T-helper 17 cell (primary cell): ENCODE measurements at regions not wholly inside any gene's neighbourhood (a gene's known extent, or its start where the extent isn't known, plus 50 kb on each side); places are given as distances from the start of the nearest gene placed in this dataset.

ENCODE experiments used
- ATAC-seq: fragments of 150-1000 bp; cut with Tn5 transposase; 2 replicates; pipeline ENCODE4 v1.10.0; 2021; ENCODE audit warnings: mild to moderate bottlenecking, moderate library complexity
- DNase-seq, 3 donors: peaks; one replicate each; pipeline versions ENCODE4 v3.0.0 to v3.0.0-alpha.2; 2020 to 2021
- H3K9me3 ChIP-seq: one replicate; pipeline ENCODE4 v1.7.0; 2013; ENCODE audit warnings: low read length, mild to moderate bottlenecking; ENCODE audit not compliant: control insufficient read depth, poor library complexity, severe bottlenecking
- H3K27ac Mint-ChIP-seq: one replicate; pipeline ENCODE4 v1.8.0; 2022; ENCODE audit warnings: mild to moderate bottlenecking, moderate library complexity, mixed read lengths
- H3K27me3 Mint-ChIP-seq: one replicate; pipeline ENCODE4 v1.8.0; 2022; ENCODE audit warnings: mixed read lengths
- H3K36me3 Mint-ChIP-seq: one replicate; pipeline ENCODE4 v1.8.0; 2022; ENCODE audit warnings: low read depth, mixed read lengths
- H3K4me1 Mint-ChIP-seq: one replicate; pipeline ENCODE4 v1.8.0; 2022; ENCODE audit warnings: mild to moderate bottlenecking, mixed read lengths
- H3K4me3 Mint-ChIP-seq: one replicate; pipeline ENCODE4 v1.8.0; 2022; ENCODE audit warnings: mild to moderate bottlenecking, moderate library complexity, mixed read lengths

GRCh38 chr4:123110685-123111084 is 188.3 kb upstream of the NUDT6 start:
- Mint-ChIP-seq H3K27me3 (no peaks in the 10 kb centered on the region), H3K27ac (no peak overlapping the region), H3K36me3 (no peaks in the 10 kb centered on the region), H3K4me1 (no peaks in the 10 kb centered on the region), H3K4me3 (no peak overlapping the region)
- H3K9me3 ChIP-seq = no peaks in the 10 kb centered on the region
- DNase-seq (no peak), ATAC-seq (no peak)

GRCh38 chr4:123113155-123113554 is 190.8 kb upstream of the NUDT6 start:
- Mint-ChIP-seq H3K27ac (no peak overlapping the region), H3K36me3 (no peaks in the 10 kb centered on the region), H3K4me1 (no peaks in the 10 kb centered on the region), H3K27me3 (no peaks in the 10 kb centered on the region), H3K4me3 (no peak overlapping the region)
- no peaks in the 10 kb centered on the region for H3K9me3 ChIP-seq
- no peak for ATAC-seq
- DNase-seq = no peak

- Mint-ChIP-seq H3K4me3 (no peak overlapping the region), H3K36me3 (no peaks in the 10 kb centered on the region), H3K4me1 (no peaks in the 10 kb centered on the region), H3K27ac (no peak overlapping the region), H3K27me3 (no peaks in the 10 kb centered on the region)
- DNase-seq (no peak), ATAC-seq (no peak)
- no peaks in the 10 kb centered on the region for H3K9me3 ChIP-seq
These were observed 191.9 kb upstream of the NUDT6 start for GRCh38 chr4:123114084-123114914.

GRCh38 chr4:123114915-123115756 is 192.7 kb upstream of the NUDT6 start:
- Mint-ChIP-seq H3K27me3 (no peaks in the 10 kb centered on the region), H3K27ac (no peak overlapping the region), H3K4me1 (no peaks in the 10 kb centered on the region), H3K36me3 (peaks cover 2% of the 10 kb centered on the region), H3K4me3 (no peak overlapping the region)
- no peaks in the 10 kb centered on the region for H3K9me3 ChIP-seq
- DNase-seq (no peak), ATAC-seq (no peak)

GRCh38 chr4:123116412-123116811 is 194.0 kb upstream of the NUDT6 start:
- no peak for DNase-seq
- H3K27ac Mint-ChIP-seq = no peak overlapping the region
- no peak for ATAC-seq
- peaks cover 2% of the 10 kb centered on the region for H3K36me3 Mint-ChIP-seq
- H3K4me1 Mint-ChIP-seq = no peaks in the 10 kb centered on the region
- H3K27me3 Mint-ChIP-seq = no peaks in the 10 kb centered on the region
- no peaks in the 10 kb centered on the region for H3K9me3 ChIP-seq
- H3K4me3 Mint-ChIP-seq = no peak overlapping the region

- Mint-ChIP-seq H3K4me1 (no peaks in the 10 kb centered on the region), H3K27me3 (no peaks in the 10 kb centered on the region), H3K36me3 (peaks cover 2% of the 10 kb centered on the region), H3K4me3 (no peak overlapping the region), H3K27ac (no peak overlapping the region)
- DNase-seq (no peak), ATAC-seq (no peak)
- H3K9me3 ChIP-seq = no peaks in the 10 kb centered on the region
These were observed 198.1 kb upstream of the NUDT6 start for GRCh38 chr4:123120473-123120872.

GRCh38 chr4:123121241-123121907 is 199.0 kb upstream of the NUDT6 start:
- no peak overlapping the region for H3K27ac Mint-ChIP-seq

GRCh38 chr4:123125477-123125876 is 203.1 kb upstream of the NUDT6 start:
- Mint-ChIP-seq H3K4me3 (no peak overlapping the region), H3K4me1 (no peaks in the 10 kb centered on the region), H3K36me3 (peaks cover 9% of the 10 kb centered on the region), H3K27me3 (no peaks in the 10 kb centered on the region), H3K27ac (no peak overlapping the region)
- H3K9me3 ChIP-seq = no peaks in the 10 kb centered on the region
- DNase-seq = no peak
- no peak for ATAC-seq

More at GRCh38 chr4:123121241-123121907, 199.0 kb upstream of the NUDT6 start:
- H3K27me3 Mint-ChIP-seq = no peaks in the 10 kb centered on the region
- no peaks in the 10 kb centered on the region for H3K9me3 ChIP-seq
- H3K36me3 Mint-ChIP-seq = peaks cover 9% of the 10 kb centered on the region
- no peaks in the 10 kb centered on the region for H3K4me1 Mint-ChIP-seq
- no peak for ATAC-seq
- no peak overlapping the region for H3K4me3 Mint-ChIP-seq
- DNase-seq = no peak

GRCh38 chr4:123127218-123127617 is 204.8 kb upstream of the NUDT6 start:
- no peaks in the 10 kb centered on the region for H3K4me1 Mint-ChIP-seq
- no peak overlapping the region for H3K27ac Mint-ChIP-seq
- no peaks in the 10 kb centered on the region for H3K27me3 Mint-ChIP-seq
- H3K9me3 ChIP-seq = no peaks in the 10 kb centered on the region
- peaks cover 9% of the 10 kb centered on the region for H3K36me3 Mint-ChIP-seq
- H3K4me3 Mint-ChIP-seq = no peak overlapping the region
- ATAC-seq (no peak), DNase-seq (no peak)

- Mint-ChIP-seq H3K27me3 (no peaks in the 10 kb centered on the region), H3K36me3 (peaks cover 9% of the 10 kb centered on the region), H3K27ac (no peak overlapping the region), H3K4me3 (no peak overlapping the region), H3K4me1 (no peaks in the 10 kb centered on the region)
- ATAC-seq (no peak), DNase-seq (no peak)
- no peaks in the 10 kb centered on the region for H3K9me3 ChIP-seq
These were observed 205.5 kb upstream of the NUDT6 start for GRCh38 chr4:123127875-123128274.

GRCh38 chr4:123133397-123134050 is 211.1 kb upstream of the NUDT6 start:
- H3K27me3 Mint-ChIP-seq = no peaks in the 10 kb centered on the region
- peaks cover 2% of the 10 kb centered on the region for H3K36me3 Mint-ChIP-seq
- ATAC-seq (no peak), DNase-seq (no peak)
- no peak overlapping the region for H3K4me3 Mint-ChIP-seq
- H3K27ac Mint-ChIP-seq = no peak overlapping the region
- H3K4me1 Mint-ChIP-seq = no peaks in the 10 kb centered on the region
- H3K9me3 ChIP-seq = no peaks in the 10 kb centered on the region

GRCh38 chr4:123144616-123145015 is 222.2 kb upstream of the NUDT6 start:
- DNase-seq (no peak), ATAC-seq (no peak)
- no peaks in the 10 kb centered on the region for H3K9me3 ChIP-seq
- H3K4me3 Mint-ChIP-seq = no peak overlapping the region
- no peaks in the 10 kb centered on the region for H3K4me1 Mint-ChIP-seq
- no peak overlapping the region for H3K27ac Mint-ChIP-seq
- H3K27me3 Mint-ChIP-seq = no peaks in the 10 kb centered on the region
- peaks cover 9% of the 10 kb centered on the region for H3K36me3 Mint-ChIP-seq

- Mint-ChIP-seq H3K4me1 (peaks cover 4% of the 10 kb centered on the region), H3K27ac (no peak overlapping the region), H3K4me3 (no peak overlapping the region), H3K27me3 (no peaks in the 10 kb centered on the region), H3K36me3 (peaks cover 3% of the 10 kb centered on the region)
- H3K9me3 ChIP-seq = no peaks in the 10 kb centered on the region
- DNase-seq (no peak), ATAC-seq (no peak)
These were observed 236.2 kb upstream of the NUDT6 start for GRCh38 chr4:123158576-123158975.
